ENCODE measurements at regions not wholly inside any gene's neighbourhood (a gene's known extent, or its start where the extent isn't known, plus 50 kb on each side); places are given as distances from the start of the nearest gene placed in this dataset.

- no TSS peak for BruUV-seq (replicated peaks)
- DNase-seq: no peak
- intact Hi-C loops (cut with micrococcal nuclease; ENCODE audit: unreplicated experiment): no loop called here
- peaks cover 7% of the 10 kb centered on the region for H3K4me1 Mint-ChIP-seq (ENCODE audit: low read depth, unreplicated experiment)
- no peaks in the 10 kb centered on the region for H3K36me3 Mint-ChIP-seq (ENCODE audit: insufficient read depth, unreplicated experiment)
- TF ChIP-seq, protein P1, sequence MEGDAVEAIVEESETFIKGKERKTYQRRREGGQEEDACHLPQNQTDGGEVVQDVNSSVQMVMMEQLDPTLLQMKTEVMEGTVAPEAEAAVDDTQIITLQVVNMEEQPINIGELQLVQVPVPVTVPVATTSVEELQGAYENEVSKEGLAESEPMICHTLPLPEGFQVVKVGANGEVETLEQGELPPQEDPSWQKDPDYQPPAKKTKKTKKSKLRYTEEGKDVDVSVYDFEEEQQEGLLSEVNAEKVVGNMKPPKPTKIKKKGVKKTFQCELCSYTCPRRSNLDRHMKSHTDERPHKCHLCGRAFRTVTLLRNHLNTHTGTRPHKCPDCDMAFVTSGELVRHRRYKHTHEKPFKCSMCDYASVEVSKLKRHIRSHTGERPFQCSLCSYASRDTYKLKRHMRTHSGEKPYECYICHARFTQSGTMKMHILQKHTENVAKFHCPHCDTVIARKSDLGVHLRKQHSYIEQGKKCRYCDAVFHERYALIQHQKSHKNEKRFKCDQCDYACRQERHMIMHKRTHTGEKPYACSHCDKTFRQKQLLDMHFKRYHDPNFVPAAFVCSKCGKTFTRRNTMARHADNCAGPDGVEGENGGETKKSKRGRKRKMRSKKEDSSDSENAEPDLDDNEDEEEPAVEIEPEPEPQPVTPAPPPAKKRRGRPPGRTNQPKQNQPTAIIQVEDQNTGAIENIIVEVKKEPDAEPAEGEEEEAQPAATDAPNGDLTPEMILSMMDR (IDR thresholded peaks at IDR 0.05; ENCODE audit: unreplicated experiment): no peak
- no peaks in the 10 kb centered on the region for H3K27me3 Mint-ChIP-seq (ENCODE audit: unreplicated experiment)
- no peak overlapping the region for H3K27ac Mint-ChIP-seq (ENCODE audit: unreplicated experiment)
- H3K4me3 Mint-ChIP-seq (ENCODE audit: low read depth, unreplicated experiment): no peak overlapping the region
- CTCF ChIA-PET: no interaction called here
- no peaks in the 10 kb centered on the region for H3K9me3 Mint-ChIP-seq (ENCODE audit: low read depth, unreplicated experiment)
These were observed 444.2 kb downstream of the HTR1B start for GRCh38 chr6:77019081-77019480.

DNA sequence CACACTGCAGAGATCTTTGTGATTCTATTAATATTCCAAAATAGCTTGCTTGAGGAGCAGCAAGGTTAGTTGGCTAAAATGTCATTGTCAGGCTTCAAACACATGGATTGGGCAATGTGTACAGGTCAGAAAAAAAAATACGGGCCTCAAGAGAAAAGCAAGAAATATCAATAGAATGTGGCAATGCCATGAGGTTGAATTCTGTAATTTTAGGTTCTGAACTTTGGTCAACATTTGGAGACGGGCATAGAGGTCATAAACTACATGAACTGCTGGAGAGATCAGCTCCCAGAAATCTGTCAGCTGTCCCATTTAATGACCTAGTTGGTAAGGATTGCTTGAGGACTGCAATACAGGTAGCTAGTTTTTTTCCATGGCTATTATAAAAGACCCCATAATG lies 445.8 kb downstream of the HTR1B start:
- no peak overlapping the region for H3K27ac Mint-ChIP-seq (ENCODE audit: unreplicated experiment)
- H3K36me3 Mint-ChIP-seq (ENCODE audit: insufficient read depth, unreplicated experiment): no peaks in the 10 kb centered on the region
- no peaks in the 10 kb centered on the region for H3K27me3 Mint-ChIP-seq (ENCODE audit: unreplicated experiment)
- no peak overlapping the region for H3K4me3 Mint-ChIP-seq (ENCODE audit: low read depth, unreplicated experiment)
- no TSS peak for BruUV-seq (replicated peaks)
- intact Hi-C loops (cut with micrococcal nuclease; ENCODE audit: unreplicated experiment): no loop called here
- DNase-seq: no peak
- no peaks in the 10 kb centered on the region for H3K9me3 Mint-ChIP-seq (ENCODE audit: low read depth, unreplicated experiment)
- CTCF ChIA-PET: interaction anchor here (0.5 kb wide), 1 partner anchor 399 kb away, joined by 4 read pairs; no protein-coding TSS in a partner anchor
- TF ChIP-seq, protein P1 (IDR thresholded peaks at IDR 0.05; ENCODE audit: unreplicated experiment): no peak
- H3K4me1 Mint-ChIP-seq (ENCODE audit: low read depth, unreplicated experiment): peaks cover 7% of the 10 kb centered on the region

DNA sequence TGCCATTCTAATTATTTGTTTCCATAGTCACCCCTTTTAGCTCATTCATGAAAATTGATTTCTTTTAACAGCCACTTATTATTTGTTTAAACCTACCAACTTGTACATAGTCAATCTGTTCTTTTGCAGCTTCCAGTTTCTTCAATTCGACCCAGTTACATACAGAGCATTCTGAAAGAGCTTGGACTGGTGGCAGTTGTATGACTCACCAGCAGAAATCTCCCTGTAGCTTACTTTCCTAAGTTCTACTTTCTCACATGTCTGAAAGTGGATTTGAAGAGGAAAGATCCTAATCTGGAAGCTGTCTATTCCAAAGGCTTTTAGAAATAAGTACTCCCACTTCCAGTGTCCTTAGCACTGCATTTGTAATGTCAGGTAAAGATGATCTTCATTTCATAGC lies 447.9 kb downstream of the HTR1B start:
- Mint-ChIP-seq H3K27ac (ENCODE audit: unreplicated experiment) (no peak overlapping the region), H3K36me3 (ENCODE audit: insufficient read depth, unreplicated experiment) (no peaks in the 10 kb centered on the region), H3K4me3 (ENCODE audit: low read depth, unreplicated experiment) (no peak overlapping the region), H3K4me1 (ENCODE audit: low read depth, unreplicated experiment) (no peaks in the 10 kb centered on the region), H3K9me3 (ENCODE audit: low read depth, unreplicated experiment) (peaks cover 4% of the 10 kb centered on the region), H3K27me3 (ENCODE audit: unreplicated experiment) (no peaks in the 10 kb centered on the region)
- TF ChIP-seq, protein P1 (IDR thresholded peaks at IDR 0.05; ENCODE audit: unreplicated experiment): no peak
- CTCF ChIA-PET: interaction anchor here (0.6 kb wide), 1 partner anchor 1341 kb away, joined by 3 read pairs; no protein-coding TSS in a partner anchor
- DNase-seq: no peak
- intact Hi-C loops (cut with micrococcal nuclease; ENCODE audit: unreplicated experiment): no loop called here
- no TSS peak for BruUV-seq (replicated peaks)

DNA sequence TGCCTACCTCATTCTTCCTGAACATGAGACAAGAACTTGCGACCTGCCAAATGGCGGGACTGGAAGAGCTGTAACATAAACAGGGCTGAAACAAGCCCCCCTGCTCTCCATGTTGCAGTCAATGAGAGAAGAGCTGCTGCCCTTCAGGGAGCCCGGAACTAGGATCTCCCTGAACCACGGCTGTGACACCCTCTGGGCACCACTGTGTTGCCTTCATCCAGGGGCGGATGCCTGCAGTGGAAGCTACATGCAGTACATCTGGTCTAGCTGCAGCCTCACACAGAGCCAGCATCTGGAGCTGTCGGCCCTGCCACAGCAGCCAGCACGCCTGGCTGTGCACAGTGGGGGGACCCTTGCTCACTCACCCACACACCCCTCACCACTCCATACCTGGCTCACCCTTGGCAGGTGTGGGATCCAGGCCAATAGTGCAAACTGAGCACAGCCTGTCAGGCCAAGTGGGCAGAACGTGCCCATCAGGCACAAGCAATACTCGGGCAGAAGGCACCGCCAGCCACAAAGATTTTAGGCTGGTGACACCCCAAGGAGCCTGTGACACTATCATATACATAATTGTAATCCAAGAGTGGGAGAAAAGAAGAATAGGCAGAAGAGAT lies 451.3 kb downstream of the HTR1B start:
- no peaks in the 10 kb centered on the region for H3K4me1 Mint-ChIP-seq (ENCODE audit: low read depth, unreplicated experiment)
- H3K27me3 Mint-ChIP-seq (ENCODE audit: unreplicated experiment): no peaks in the 10 kb centered on the region
- no TSS peak for BruUV-seq (replicated peaks)
- no peak overlapping the region for H3K27ac Mint-ChIP-seq (ENCODE audit: unreplicated experiment)
- H3K36me3 Mint-ChIP-seq (ENCODE audit: insufficient read depth, unreplicated experiment): no peaks in the 10 kb centered on the region
- H3K9me3 Mint-ChIP-seq (ENCODE audit: low read depth, unreplicated experiment): peaks cover 4% of the 10 kb centered on the region
- intact Hi-C loops (cut with micrococcal nuclease; ENCODE audit: unreplicated experiment): no loop called here
- H3K4me3 Mint-ChIP-seq (ENCODE audit: low read depth, unreplicated experiment): no peak overlapping the region
- CTCF ChIA-PET: no interaction called here
- TF ChIP-seq, protein P1 (IDR thresholded peaks at IDR 0.05; ENCODE audit: unreplicated experiment): no peak
- DNase-seq: no peak

Measured in Calu3 (cell line).